Panc1 (cell line): ENCODE measurements at regions not wholly inside any gene's neighbourhood (a gene's known extent, or its start where the extent isn't known, plus 50 kb on each side); places are given as distances from the start of the nearest gene placed in this dataset.

Experiments
- TF ChIP-seq, protein P1 (sequence below), 2 experiments: IDR thresholded peaks; 2 replicates each; pipeline ENCODE4 v1.6.1; 2011 to 2012; ENCODE audit warnings: low read depth in 2 of 2, control low read depth in 1 of 2, low read length in 1 of 2, mild to moderate bottlenecking in 1 of 2, moderate library complexity in 1 of 2; ENCODE audit not compliant: insufficient read depth in 1 of 2
- TF ChIP-seq, protein P2 (sequence below): fragments of 450-650 bp; IDR thresholded peaks from 2 replicates; pipeline ENCODE4 v1.5.1; 2017; ENCODE audit warnings: mild to moderate bottlenecking

DNA sequence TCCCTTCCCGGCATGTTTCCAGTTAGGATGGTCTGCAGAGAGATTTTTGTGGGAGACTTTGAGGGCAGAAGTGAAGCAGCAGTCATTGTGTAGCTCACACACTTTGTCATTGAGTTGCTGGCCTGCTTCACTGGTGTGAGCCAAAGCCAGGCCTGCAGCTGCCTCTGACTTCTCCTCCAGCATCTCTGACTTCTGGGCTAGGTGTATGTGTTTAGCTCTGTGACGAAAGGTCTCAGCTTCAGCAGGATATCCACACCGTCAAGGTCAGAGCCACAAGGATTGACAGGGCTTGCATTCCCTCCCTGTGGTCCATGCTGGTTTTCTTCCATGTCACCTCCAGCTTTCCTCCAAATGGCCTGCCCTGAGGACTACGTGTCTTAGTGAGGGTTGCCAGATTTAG, 57.1 kb upstream of the OSBPL11 start:
- TF ChIP-seq, protein P1, sequence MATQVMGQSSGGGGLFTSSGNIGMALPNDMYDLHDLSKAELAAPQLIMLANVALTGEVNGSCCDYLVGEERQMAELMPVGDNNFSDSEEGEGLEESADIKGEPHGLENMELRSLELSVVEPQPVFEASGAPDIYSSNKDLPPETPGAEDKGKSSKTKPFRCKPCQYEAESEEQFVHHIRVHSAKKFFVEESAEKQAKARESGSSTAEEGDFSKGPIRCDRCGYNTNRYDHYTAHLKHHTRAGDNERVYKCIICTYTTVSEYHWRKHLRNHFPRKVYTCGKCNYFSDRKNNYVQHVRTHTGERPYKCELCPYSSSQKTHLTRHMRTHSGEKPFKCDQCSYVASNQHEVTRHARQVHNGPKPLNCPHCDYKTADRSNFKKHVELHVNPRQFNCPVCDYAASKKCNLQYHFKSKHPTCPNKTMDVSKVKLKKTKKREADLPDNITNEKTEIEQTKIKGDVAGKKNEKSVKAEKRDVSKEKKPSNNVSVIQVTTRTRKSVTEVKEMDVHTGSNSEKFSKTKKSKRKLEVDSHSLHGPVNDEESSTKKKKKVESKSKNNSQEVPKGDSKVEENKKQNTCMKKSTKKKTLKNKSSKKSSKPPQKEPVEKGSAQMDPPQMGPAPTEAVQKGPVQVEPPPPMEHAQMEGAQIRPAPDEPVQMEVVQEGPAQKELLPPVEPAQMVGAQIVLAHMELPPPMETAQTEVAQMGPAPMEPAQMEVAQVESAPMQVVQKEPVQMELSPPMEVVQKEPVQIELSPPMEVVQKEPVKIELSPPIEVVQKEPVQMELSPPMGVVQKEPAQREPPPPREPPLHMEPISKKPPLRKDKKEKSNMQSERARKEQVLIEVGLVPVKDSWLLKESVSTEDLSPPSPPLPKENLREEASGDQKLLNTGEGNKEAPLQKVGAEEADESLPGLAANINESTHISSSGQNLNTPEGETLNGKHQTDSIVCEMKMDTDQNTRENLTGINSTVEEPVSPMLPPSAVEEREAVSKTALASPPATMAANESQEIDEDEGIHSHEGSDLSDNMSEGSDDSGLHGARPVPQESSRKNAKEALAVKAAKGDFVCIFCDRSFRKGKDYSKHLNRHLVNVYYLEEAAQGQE (IDR thresholded peaks at IDR 0.05; ENCODE audit: insufficient read depth in 1 of 2, low read depth in 2 of 2, low read length in 1 of 2) = no peak
- TF ChIP-seq, protein P2, sequence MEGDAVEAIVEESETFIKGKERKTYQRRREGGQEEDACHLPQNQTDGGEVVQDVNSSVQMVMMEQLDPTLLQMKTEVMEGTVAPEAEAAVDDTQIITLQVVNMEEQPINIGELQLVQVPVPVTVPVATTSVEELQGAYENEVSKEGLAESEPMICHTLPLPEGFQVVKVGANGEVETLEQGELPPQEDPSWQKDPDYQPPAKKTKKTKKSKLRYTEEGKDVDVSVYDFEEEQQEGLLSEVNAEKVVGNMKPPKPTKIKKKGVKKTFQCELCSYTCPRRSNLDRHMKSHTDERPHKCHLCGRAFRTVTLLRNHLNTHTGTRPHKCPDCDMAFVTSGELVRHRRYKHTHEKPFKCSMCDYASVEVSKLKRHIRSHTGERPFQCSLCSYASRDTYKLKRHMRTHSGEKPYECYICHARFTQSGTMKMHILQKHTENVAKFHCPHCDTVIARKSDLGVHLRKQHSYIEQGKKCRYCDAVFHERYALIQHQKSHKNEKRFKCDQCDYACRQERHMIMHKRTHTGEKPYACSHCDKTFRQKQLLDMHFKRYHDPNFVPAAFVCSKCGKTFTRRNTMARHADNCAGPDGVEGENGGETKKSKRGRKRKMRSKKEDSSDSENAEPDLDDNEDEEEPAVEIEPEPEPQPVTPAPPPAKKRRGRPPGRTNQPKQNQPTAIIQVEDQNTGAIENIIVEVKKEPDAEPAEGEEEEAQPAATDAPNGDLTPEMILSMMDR = no peak
